ENCODE measurements at regions not wholly inside any gene's neighbourhood (a gene's known extent, or its start where the extent isn't known, plus 50 kb on each side); places are given as distances from the start of the nearest gene placed in this dataset.

DNA sequence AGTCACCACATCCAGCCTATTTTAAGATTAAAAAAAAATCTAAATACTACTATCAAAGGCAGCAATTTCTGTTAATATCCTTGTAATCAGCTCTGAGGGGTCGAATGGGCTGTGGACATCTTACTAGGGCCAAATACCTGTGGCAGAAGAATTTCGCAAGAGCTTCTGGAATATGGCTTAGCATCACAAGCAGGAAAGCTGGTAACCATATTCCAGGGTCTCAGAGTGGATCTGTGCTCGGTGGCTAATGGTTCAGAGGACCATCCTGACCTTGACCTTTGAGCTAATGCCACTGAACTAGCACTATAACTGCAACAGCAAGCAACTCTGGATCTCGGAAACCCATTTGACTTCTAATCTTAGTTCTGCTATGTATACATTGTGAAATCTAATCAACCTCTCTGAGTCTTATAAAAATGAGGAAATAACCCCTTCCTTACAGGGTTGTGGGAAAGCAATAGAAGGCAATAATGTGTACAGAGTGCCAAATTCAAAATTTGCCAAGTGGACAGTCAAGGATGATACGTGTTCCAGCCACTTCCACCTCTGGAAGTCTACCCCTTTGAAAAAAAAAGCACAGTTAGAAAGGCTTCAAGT lies 65.5 kb downstream of the CYP26A1 start:
- TF ChIP-seq, protein P1, sequence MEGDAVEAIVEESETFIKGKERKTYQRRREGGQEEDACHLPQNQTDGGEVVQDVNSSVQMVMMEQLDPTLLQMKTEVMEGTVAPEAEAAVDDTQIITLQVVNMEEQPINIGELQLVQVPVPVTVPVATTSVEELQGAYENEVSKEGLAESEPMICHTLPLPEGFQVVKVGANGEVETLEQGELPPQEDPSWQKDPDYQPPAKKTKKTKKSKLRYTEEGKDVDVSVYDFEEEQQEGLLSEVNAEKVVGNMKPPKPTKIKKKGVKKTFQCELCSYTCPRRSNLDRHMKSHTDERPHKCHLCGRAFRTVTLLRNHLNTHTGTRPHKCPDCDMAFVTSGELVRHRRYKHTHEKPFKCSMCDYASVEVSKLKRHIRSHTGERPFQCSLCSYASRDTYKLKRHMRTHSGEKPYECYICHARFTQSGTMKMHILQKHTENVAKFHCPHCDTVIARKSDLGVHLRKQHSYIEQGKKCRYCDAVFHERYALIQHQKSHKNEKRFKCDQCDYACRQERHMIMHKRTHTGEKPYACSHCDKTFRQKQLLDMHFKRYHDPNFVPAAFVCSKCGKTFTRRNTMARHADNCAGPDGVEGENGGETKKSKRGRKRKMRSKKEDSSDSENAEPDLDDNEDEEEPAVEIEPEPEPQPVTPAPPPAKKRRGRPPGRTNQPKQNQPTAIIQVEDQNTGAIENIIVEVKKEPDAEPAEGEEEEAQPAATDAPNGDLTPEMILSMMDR (conservative IDR thresholded peaks at IDR 0.05; ENCODE audit: low read length), result no peak
- no peak for TF ChIP-seq EZH2phosphoT487 (IDR thresholded peaks at IDR 0.05; ENCODE audit: borderline replicate concordance)
- Histone ChIP-seq H3K4me2 (ENCODE audit: low read depth, low read length, poor library complexity, severe bottlenecking) (no peak overlapping the region), H3K4me1 (ENCODE audit: insufficient read depth, low read length, poor library complexity, severe bottlenecking) (no peaks in the 10 kb centered on the region), H3K79me2 (ENCODE audit: insufficient read depth, low read length) (no peaks in the 10 kb centered on the region), H3K4me3 (ENCODE audit: low read length, poor library complexity, severe bottlenecking) (no peak overlapping the region), H2AFZ (ENCODE audit: low read length) (no peak overlapping the region), H3K9me2 (replicated peaks; ENCODE audit: low read depth, low read length) (no peaks in the 10 kb centered on the region), H3K9me3 (ENCODE audit: insufficient read depth, low read depth, low read length) (no peaks in the 10 kb centered on the region), H3K36me3 (ENCODE audit: insufficient read depth, low read length) (no peaks in the 10 kb centered on the region), H3K9ac (ENCODE audit: low read depth, low read length, poor library complexity, severe bottlenecking) (no peak overlapping the region), H3F3A (ENCODE audit: low read depth) (no peaks in the 10 kb centered on the region), H4K20me1 (ENCODE audit: insufficient read depth, low read length, poor library complexity, severe bottlenecking) (no peaks in the 10 kb centered on the region), H3K27me3 (ENCODE audit: insufficient read depth, low read length, poor library complexity, severe bottlenecking) (no peaks in the 10 kb centered on the region)

DNA sequence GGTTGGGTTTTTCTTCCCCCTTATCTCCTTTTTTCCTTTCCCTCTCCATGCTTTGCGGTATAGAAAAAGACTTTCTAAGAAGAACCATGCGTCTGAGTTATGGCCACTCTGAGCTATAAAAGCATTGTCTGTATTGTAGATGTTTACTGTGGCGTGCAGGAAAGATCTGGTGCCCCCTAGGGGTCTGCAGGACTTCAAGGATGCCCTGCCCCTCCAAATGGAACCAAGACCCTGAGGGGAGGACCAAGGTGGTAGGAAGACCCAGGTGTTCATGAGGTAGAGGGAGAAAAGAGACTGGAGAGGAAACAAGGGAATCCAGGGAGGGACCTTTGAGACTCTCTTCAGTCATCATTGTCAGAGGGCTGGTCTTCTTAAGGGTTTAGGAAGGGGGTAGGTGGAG lies 68.8 kb downstream of the CYP26A1 start:
- Histone ChIP-seq H3K79me2 (ENCODE audit: insufficient read depth, low read length) (no peaks in the 10 kb centered on the region), H3K9ac (ENCODE audit: low read depth, low read length, poor library complexity, severe bottlenecking) (no peak overlapping the region), H3K4me2 (ENCODE audit: low read depth, low read length, poor library complexity, severe bottlenecking) (no peak overlapping the region), H4K20me1 (ENCODE audit: insufficient read depth, low read length, poor library complexity, severe bottlenecking) (no peaks in the 10 kb centered on the region), H3F3A (ENCODE audit: low read depth) (no peaks in the 10 kb centered on the region), H3K9me3 (ENCODE audit: insufficient read depth, low read depth, low read length) (no peaks in the 10 kb centered on the region), H3K4me1 (ENCODE audit: insufficient read depth, low read length, poor library complexity, severe bottlenecking) (no peaks in the 10 kb centered on the region), H2AFZ (ENCODE audit: low read length) (no peak overlapping the region), H3K36me3 (ENCODE audit: insufficient read depth, low read length) (no peaks in the 10 kb centered on the region), H3K4me3 (ENCODE audit: low read length, poor library complexity, severe bottlenecking) (no peak overlapping the region), H3K27me3 (ENCODE audit: insufficient read depth, low read length, poor library complexity, severe bottlenecking) (no peaks in the 10 kb centered on the region), H3K9me2 (replicated peaks; ENCODE audit: low read depth, low read length) (no peaks in the 10 kb centered on the region)
- TF ChIP-seq EZH2phosphoT487 (IDR thresholded peaks at IDR 0.05; ENCODE audit: borderline replicate concordance), result no peak
- TF ChIP-seq, protein P1 (conservative IDR thresholded peaks at IDR 0.05; ENCODE audit: low read length), result peak; percentile 36

DNA sequence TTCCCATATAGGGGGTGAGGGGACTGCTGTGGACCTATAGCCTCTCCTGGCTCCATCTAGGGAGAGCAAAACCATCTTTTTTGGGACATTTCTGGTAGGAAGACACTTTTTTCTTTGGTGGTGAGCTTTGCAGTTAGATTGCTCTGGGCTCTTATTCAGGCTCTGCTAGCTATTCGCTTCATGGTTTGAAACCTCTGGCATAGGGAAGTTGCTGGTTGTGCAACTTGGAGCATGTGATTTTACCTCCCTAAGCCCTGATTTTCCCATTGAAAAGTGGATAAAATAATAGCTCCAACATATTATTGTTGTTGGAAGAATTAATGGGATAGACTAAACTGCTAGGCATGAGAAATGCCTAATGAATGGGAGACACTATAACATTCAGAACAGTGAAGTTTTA lies 69.6 kb downstream of the CYP26A1 start:
- Histone ChIP-seq H3K9me3 (ENCODE audit: insufficient read depth, low read depth, low read length) (no peaks in the 10 kb centered on the region), H3K4me2 (ENCODE audit: low read depth, low read length, poor library complexity, severe bottlenecking) (no peak overlapping the region), H3K79me2 (ENCODE audit: insufficient read depth, low read length) (no peaks in the 10 kb centered on the region), H3F3A (ENCODE audit: low read depth) (no peaks in the 10 kb centered on the region), H4K20me1 (ENCODE audit: insufficient read depth, low read length, poor library complexity, severe bottlenecking) (no peaks in the 10 kb centered on the region), H3K27me3 (ENCODE audit: insufficient read depth, low read length, poor library complexity, severe bottlenecking) (no peaks in the 10 kb centered on the region), H3K4me3 (ENCODE audit: low read length, poor library complexity, severe bottlenecking) (no peak overlapping the region), H3K4me1 (ENCODE audit: insufficient read depth, low read length, poor library complexity, severe bottlenecking) (no peaks in the 10 kb centered on the region), H3K36me3 (ENCODE audit: insufficient read depth, low read length) (no peaks in the 10 kb centered on the region), H3K9ac (ENCODE audit: low read depth, low read length, poor library complexity, severe bottlenecking) (no peak overlapping the region), H2AFZ (ENCODE audit: low read length) (no peak overlapping the region), H3K9me2 (replicated peaks; ENCODE audit: low read depth, low read length) (no peaks in the 10 kb centered on the region)
- TF ChIP-seq, protein P1 (conservative IDR thresholded peaks at IDR 0.05; ENCODE audit: low read length), result no peak
- TF ChIP-seq EZH2phosphoT487 (IDR thresholded peaks at IDR 0.05; ENCODE audit: borderline replicate concordance), result no peak
